Lung (tissue), 11 donors: ENCODE measurements at regions not wholly inside any gene's neighbourhood (a gene's known extent, or its start where the extent isn't known, plus 50 kb on each side); places are given as distances from the start of the nearest gene placed in this dataset.

Experiments
- ATAC-seq: fragments of 200-7000 bp; cut with Tn5 transposase; one replicate; pipeline ENCODE4 v1.9.1; 2020; ENCODE audit warnings: moderate number of reproducible peaks; ENCODE audit not compliant: insufficient read depth, low FRiP score
- DNase-seq, 3 donors: peaks; one replicate each; pipeline ENCODE4 v3.0.0-alpha.2; 2013 to 2017
- H3K27ac ChIP-seq, 2 donors: one replicate each; pipeline ENCODE4 v1.5.1; 2013; ENCODE audit warnings: mild to moderate bottlenecking in 2 of 2, moderate library complexity in 2 of 2, control low read depth in 1 of 2, inconsistent platforms in 1 of 2, low read depth in 1 of 2, low read length in 1 of 2
- H3K27me3 ChIP-seq, 3 donors: one replicate each; pipeline ENCODE4 v1.5.1; 2013; ENCODE audit warnings: low read length in 2 of 3; ENCODE audit not compliant: control insufficient read depth in 3 of 3, insufficient read depth in 3 of 3
- H3K36me3 ChIP-seq, 4 donors: one replicate each; pipeline ENCODE4 v1.5.1; 2013; ENCODE audit warnings: low read length in 4 of 4, mild to moderate bottlenecking in 1 of 4, moderate library complexity in 1 of 4; ENCODE audit not compliant: control insufficient read depth in 4 of 4, insufficient read depth in 4 of 4
- H3K4me1 ChIP-seq, 5 donors: one replicate each; pipeline ENCODE4 v1.5.1; 2013; ENCODE audit warnings: low read length in 5 of 5, mild to moderate bottlenecking in 2 of 5, moderate library complexity in 1 of 5; ENCODE audit not compliant: control insufficient read depth in 5 of 5, insufficient read depth in 5 of 5
- H3K4me3 ChIP-seq: one replicate; pipeline ENCODE4 v1.5.1; 2013; ENCODE audit warnings: mild to moderate bottlenecking, control low read depth, moderate library complexity
- H3K9ac ChIP-seq, 2 donors: one replicate each; pipeline ENCODE4 v1.5.1; 2013; ENCODE audit warnings: low read length in 2 of 2, control low read depth in 1 of 2; ENCODE audit not compliant: insufficient read depth in 1 of 2
- H3K9me3 ChIP-seq, 4 donors: one replicate each; pipeline ENCODE4 v1.5.1; 2013; ENCODE audit warnings: low read length in 3 of 4, mild to moderate bottlenecking in 1 of 4, moderate library complexity in 1 of 4; ENCODE audit not compliant: control insufficient read depth in 4 of 4, insufficient read depth in 3 of 4
- CTCF ChIP-seq: IDR thresholded peaks from 2 replicates; pipeline ENCODE4 v1.5.1; 2012; ENCODE audit warnings: mild to moderate bottlenecking; ENCODE audit errors: control extremely low read depth, extremely low read depth
- WGBS, 2 donors: extraction: QIAGEN DNeasy Blood & Tissue Kit; methylation state at CpG; one replicate each; pipeline ENCODE4 v1.1.7; 2013; 5-methylcytosine and 5-hydroxymethylcytosine counted together
- donor health status: control.
- donor health status: control.
- donor health status: Bipolar disorder and iron deficiency.
- donor health status: healthy.
- donor health status: DM: yes; HTN: yes; CAD: no.

DNA sequence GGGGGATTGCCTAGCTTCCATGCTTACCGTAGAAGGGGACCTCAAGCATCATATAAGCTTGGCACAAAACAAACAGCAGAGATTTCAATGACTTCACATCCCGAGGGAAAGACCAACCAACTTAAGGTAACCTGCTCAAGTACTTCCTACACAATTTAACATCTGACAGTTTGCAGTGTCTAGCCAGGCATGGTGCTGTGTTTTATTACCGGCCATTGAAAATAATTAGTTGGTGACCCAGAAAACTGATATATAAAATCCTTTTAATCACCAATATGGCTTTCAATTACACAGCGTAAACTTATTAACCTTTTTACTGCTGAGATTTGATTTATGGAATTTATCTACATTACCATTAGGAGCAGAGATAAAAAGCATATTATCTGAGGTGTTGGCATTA lies 268.3 kb downstream of the ARRDC4 start:
- Histone ChIP-seq H3K27me3 (peaks cover 0 to 2% (median 0%) of the 10 kb centered on the region in 3 donors), H3K27ac (no peak overlapping the region), H3K9me3 (no peaks in the 10 kb centered on the region), H3K36me3 (no peaks in the 10 kb centered on the region), H3K9ac (no peak overlapping the region), H3K4me3 (no peak overlapping the region), H3K4me1 (no peaks in the 10 kb centered on the region)
- no peak for TF ChIP-seq CTCF
- no peak for ATAC-seq
- WGBS, 2 donors = 43 to 80% methylated on average over 4 of the region's 4 CpGs
- DNase-seq = peak in 2 of 3 donors; percentile 7 to 9

DNA sequence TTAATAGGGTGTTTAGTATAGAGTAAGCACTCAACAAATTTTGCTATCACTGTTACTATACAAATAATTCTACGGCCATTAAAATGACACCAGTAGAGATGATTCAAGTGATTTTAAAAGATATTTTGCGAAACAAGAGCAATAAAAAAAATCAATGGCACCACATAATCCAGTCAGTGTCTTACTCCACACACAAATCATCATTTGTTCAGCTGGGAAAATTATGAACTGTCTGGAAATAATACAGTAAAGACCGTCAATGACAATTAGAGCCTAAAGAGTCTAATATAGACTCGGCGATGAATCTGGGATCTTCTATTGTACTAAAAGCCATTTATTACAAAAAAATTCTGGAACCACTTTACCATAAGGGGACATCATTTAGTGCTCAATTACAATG lies 270.5 kb downstream of the ARRDC4 start:
- 90 to 92% methylated on average over 5 of the region's 5 CpGs for WGBS, 2 donors
- Histone ChIP-seq H3K27ac (no peak overlapping the region), H3K36me3 (no peaks in the 10 kb centered on the region), H3K4me3 (no peak overlapping the region), H3K9ac (no peak overlapping the region), H3K9me3 (no peaks in the 10 kb centered on the region), H3K27me3 (peaks cover 0 to 2% (median 0%) of the 10 kb centered on the region in 3 donors), H3K4me1 (no peaks in the 10 kb centered on the region)
- no peak for TF ChIP-seq CTCF
- DNase-seq (no peak), ATAC-seq (no peak)

DNA sequence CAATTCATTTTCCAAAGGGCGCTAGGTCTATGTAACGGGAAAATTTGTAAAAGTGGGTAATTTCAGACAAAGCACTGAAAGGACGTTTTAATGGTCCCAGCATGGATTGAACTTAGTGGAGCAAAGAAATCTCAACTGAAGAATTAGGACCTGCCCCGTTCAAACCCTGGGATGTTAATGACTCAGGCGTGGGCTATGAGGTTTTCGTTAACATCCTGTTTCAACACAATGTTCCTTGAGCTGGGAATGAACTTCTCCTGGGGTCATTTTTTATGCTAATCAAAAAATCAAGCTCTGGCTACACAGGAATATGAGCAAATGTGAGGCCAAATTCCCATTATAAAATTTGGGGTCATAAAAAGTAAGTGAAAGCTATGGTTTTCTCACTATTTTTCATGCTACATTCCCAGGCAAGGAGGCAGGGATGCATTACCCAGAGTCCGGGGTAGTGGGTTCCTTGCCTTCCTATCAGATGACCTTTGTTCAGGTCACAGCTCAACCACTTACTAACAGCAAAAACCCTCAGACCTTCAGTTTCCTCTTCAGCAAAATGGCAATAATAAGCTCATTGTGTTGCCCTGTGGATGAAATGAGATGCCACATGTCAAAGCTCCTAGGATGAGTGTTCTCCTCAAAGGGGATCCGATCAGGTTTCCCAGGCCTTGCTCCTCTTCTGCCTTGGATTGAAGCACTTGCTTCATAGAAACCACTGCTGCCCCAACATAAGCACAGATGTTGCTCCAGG lies 271.4 kb downstream of the ARRDC4 start:
- peaks cover 0 to 2% (median 0%) of the 10 kb centered on the region in 3 donors for H3K27me3 ChIP-seq
- no peak overlapping the region for H3K4me3 ChIP-seq
- no peaks in the 10 kb centered on the region for H3K9me3 ChIP-seq
- no peak for ATAC-seq
- no peak for DNase-seq
- H3K27ac ChIP-seq = no peak overlapping the region
- no peaks in the 10 kb centered on the region for H3K4me1 ChIP-seq
- H3K9ac ChIP-seq = no peak overlapping the region
- 61 to 70% methylated on average over 8 of the region's 8 CpGs for WGBS, 2 donors
- no peak for TF ChIP-seq CTCF
- no peaks in the 10 kb centered on the region for H3K36me3 ChIP-seq

DNA sequence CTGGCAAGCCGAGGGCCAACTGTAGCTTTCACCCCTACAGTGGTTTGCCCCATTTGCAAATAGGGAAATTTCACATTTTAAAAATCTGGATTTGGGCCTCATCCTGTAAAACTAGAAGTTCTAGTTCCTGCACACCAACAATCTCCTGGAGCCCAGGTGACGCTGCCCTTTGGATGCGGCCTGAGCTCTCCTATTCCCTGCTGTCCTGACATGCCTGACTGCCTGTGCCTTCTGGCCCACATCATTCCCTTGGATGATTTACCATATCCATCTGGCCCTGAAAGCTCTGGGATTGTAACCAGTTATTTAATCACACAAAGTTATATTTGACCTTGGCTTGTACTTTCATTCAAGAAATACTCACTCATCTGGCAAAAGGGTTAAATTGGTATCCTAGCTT lies 272.3 kb downstream of the ARRDC4 start:
- ATAC-seq (no peak), DNase-seq (no peak)
- Histone ChIP-seq H3K27me3 (peaks cover 0 to 3% (median 2%) of the 10 kb centered on the region in 3 donors), H3K27ac (no peak overlapping the region), H3K36me3 (no peaks in the 10 kb centered on the region), H3K9ac (no peak overlapping the region), H3K4me1 (no peaks in the 10 kb centered on the region), H3K4me3 (no peak overlapping the region), H3K9me3 (no peaks in the 10 kb centered on the region)
- TF ChIP-seq CTCF = no peak
- WGBS, 2 donors = 93 to 96% methylated on average over 3 of the region's 3 CpGs
